ENCODE measurements at regions not wholly inside any gene's neighbourhood (a gene's known extent, or its start where the extent isn't known, plus 50 kb on each side); places are given as distances from the start of the nearest gene placed in this dataset.
A peak's percentile ranks its signal among the peaks of the same experiment; 100 is the strongest.

DNA sequence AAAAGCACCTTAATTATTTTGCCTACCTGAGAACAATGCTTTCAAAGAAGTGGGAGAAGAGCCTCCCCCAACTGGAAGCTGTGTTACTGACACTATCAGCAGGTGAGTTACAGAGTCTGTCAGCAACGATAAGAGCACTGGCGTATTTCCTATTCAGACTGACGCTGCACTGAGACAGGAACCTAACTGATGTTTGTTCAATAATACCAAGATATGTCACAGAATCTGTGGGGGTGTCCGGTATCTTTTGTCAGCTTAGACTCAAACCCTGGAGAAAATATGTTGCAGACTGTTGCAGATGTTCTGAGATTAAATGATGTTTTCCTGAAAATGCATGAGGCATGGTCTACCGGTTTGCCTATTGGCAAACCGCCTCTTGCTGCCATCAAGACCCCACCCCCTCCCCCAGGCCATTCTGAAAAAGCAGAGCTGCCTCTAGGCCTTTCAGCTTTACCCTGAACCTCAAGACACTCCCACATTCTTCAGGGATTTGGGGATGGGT, 115.2 kb upstream of the KIT start (continued):
- TF ChIP-seq, protein P1, sequence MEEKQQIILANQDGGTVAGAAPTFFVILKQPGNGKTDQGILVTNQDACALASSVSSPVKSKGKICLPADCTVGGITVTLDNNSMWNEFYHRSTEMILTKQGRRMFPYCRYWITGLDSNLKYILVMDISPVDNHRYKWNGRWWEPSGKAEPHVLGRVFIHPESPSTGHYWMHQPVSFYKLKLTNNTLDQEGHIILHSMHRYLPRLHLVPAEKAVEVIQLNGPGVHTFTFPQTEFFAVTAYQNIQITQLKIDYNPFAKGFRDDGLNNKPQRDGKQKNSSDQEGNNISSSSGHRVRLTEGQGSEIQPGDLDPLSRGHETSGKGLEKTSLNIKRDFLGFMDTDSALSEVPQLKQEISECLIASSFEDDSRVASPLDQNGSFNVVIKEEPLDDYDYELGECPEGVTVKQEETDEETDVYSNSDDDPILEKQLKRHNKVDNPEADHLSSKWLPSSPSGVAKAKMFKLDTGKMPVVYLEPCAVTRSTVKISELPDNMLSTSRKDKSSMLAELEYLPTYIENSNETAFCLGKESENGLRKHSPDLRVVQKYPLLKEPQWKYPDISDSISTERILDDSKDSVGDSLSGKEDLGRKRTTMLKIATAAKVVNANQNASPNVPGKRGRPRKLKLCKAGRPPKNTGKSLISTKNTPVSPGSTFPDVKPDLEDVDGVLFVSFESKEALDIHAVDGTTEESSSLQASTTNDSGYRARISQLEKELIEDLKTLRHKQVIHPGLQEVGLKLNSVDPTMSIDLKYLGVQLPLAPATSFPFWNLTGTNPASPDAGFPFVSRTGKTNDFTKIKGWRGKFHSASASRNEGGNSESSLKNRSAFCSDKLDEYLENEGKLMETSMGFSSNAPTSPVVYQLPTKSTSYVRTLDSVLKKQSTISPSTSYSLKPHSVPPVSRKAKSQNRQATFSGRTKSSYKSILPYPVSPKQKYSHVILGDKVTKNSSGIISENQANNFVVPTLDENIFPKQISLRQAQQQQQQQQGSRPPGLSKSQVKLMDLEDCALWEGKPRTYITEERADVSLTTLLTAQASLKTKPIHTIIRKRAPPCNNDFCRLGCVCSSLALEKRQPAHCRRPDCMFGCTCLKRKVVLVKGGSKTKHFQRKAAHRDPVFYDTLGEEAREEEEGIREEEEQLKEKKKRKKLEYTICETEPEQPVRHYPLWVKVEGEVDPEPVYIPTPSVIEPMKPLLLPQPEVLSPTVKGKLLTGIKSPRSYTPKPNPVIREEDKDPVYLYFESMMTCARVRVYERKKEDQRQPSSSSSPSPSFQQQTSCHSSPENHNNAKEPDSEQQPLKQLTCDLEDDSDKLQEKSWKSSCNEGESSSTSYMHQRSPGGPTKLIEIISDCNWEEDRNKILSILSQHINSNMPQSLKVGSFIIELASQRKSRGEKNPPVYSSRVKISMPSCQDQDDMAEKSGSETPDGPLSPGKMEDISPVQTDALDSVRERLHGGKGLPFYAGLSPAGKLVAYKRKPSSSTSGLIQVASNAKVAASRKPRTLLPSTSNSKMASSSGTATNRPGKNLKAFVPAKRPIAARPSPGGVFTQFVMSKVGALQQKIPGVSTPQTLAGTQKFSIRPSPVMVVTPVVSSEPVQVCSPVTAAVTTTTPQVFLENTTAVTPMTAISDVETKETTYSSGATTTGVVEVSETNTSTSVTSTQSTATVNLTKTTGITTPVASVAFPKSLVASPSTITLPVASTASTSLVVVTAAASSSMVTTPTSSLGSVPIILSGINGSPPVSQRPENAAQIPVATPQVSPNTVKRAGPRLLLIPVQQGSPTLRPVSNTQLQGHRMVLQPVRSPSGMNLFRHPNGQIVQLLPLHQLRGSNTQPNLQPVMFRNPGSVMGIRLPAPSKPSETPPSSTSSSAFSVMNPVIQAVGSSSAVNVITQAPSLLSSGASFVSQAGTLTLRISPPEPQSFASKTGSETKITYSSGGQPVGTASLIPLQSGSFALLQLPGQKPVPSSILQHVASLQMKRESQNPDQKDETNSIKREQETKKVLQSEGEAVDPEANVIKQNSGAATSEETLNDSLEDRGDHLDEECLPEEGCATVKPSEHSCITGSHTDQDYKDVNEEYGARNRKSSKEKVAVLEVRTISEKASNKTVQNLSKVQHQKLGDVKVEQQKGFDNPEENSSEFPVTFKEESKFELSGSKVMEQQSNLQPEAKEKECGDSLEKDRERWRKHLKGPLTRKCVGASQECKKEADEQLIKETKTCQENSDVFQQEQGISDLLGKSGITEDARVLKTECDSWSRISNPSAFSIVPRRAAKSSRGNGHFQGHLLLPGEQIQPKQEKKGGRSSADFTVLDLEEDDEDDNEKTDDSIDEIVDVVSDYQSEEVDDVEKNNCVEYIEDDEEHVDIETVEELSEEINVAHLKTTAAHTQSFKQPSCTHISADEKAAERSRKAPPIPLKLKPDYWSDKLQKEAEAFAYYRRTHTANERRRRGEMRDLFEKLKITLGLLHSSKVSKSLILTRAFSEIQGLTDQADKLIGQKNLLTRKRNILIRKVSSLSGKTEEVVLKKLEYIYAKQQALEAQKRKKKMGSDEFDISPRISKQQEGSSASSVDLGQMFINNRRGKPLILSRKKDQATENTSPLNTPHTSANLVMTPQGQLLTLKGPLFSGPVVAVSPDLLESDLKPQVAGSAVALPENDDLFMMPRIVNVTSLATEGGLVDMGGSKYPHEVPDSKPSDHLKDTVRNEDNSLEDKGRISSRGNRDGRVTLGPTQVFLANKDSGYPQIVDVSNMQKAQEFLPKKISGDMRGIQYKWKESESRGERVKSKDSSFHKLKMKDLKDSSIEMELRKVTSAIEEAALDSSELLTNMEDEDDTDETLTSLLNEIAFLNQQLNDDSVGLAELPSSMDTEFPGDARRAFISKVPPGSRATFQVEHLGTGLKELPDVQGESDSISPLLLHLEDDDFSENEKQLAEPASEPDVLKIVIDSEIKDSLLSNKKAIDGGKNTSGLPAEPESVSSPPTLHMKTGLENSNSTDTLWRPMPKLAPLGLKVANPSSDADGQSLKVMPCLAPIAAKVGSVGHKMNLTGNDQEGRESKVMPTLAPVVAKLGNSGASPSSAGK (IDR thresholded peaks at IDR 0.05) = no peak
- no peak for TF ChIP-seq ZNF79 (CRISPR knock-in tag; IDR thresholded peaks at IDR 0.05; ENCODE audit: low read depth)
- no peak for TF ChIP-seq ARHGAP35 (IDR thresholded peaks at IDR 0.05; ENCODE audit: partially characterized antibody)
- TF ChIP-seq, protein P2, sequence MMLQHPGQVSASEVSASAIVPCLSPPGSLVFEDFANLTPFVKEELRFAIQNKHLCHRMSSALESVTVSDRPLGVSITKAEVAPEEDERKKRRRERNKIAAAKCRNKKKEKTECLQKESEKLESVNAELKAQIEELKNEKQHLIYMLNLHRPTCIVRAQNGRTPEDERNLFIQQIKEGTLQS (IDR thresholded peaks at IDR 0.05) = peak; percentile 28; the same call in 1 of the 2 replicates
- TF ChIP-seq, protein P2 (CRISPR knock-in tag; conservative IDR thresholded peaks at IDR 0.05) = no peak
- peak; percentile 45 to 90; a peak in 2 of 4 replicates for TF ChIP-seq ARNT (IDR thresholded peaks at IDR 0.05)
- no peak for TF ChIP-seq ZNF174 (CRISPR knock-in tag; IDR thresholded peaks at IDR 0.05)
- no peak for TF ChIP-seq MAX (CRISPR knock-in tag; IDR thresholded peaks at IDR 0.05)
- TF ChIP-seq ZKSCAN8 (CRISPR knock-in tag; IDR thresholded peaks at IDR 0.05) = peak; percentile 51; the same call in 1 of the 2 replicates
- no peak for TF ChIP-seq RFX1 (IDR thresholded peaks at IDR 0.05)
- peak; percentile 96 for TF ChIP-seq MEIS2 (IDR thresholded peaks at IDR 0.05; ENCODE audit: partially characterized antibody)
- TF ChIP-seq ETV5 (CRISPR knock-in tag; IDR thresholded peaks at IDR 0.05; ENCODE audit: low read depth) = peak; percentile 54
- TF ChIP-seq ZBED1 (IDR thresholded peaks at IDR 0.05) = 0 out of 2 replicates have a peak, but pooled peaks have one; percentile 34
- TF ChIP-seq, protein P3, sequence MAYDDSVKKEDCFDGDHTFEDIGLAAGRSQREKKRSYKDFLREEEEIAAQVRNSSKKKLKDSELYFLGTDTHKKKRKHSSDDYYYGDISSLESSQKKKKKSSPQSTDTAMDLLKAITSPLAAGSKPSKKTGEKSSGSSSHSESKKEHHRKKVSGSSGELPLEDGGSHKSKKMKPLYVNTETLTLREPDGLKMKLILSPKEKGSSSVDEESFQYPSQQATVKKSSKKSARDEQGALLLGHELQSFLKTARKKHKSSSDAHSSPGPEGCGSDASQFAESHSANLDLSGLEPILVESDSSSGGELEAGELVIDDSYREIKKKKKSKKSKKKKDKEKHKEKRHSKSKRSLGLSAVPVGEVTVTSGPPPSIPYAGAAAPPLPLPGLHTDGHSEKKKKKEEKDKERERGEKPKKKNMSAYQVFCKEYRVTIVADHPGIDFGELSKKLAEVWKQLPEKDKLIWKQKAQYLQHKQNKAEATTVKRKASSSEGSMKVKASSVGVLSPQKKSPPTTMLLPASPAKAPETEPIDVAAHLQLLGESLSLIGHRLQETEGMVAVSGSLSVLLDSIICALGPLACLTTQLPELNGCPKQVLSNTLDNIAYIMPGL (CRISPR knock-in tag; IDR thresholded peaks at IDR 0.05) = no peak
